ENCODE measurements at regions not wholly inside any gene's neighbourhood (a gene's known extent, or its start where the extent isn't known, plus 50 kb on each side); places are given as distances from the start of the nearest gene placed in this dataset.

GRCh38 chr7:159253657-159254056 lies 109.0 kb upstream of the VIPR2 start:
- no peak for DNase-seq

GRCh38 chr7:159250471-159250870 lies 105.8 kb upstream of the VIPR2 start:
- DNase-seq, result no peak

- DNase-seq, result no peak
Observed at GRCh38 chr7:159249671-159250070, 105.0 kb upstream of the VIPR2 start.

- no peak for DNase-seq
Observed at GRCh38 chr7:159247910-159248309, 103.2 kb upstream of the VIPR2 start.

GRCh38 chr7:159246702-159247480 lies 102.2 kb upstream of the VIPR2 start:
- DNase-seq, result no peak

- no peak for DNase-seq
Observed at GRCh38 chr7:159240962-159241361, 96.3 kb upstream of the VIPR2 start.

- no peak for DNase-seq
Observed at GRCh38 chr7:159239028-159239427, 94.4 kb upstream of the VIPR2 start.

GRCh38 chr7:159238541-159238940 lies 93.9 kb upstream of the VIPR2 start:
- no peak for DNase-seq

GRCh38 chr7:159237022-159237653 lies 92.5 kb upstream of the VIPR2 start:
- DNase-seq, result no peak

- no peak for DNase-seq
Observed at GRCh38 chr7:159231017-159231416, 86.3 kb upstream of the VIPR2 start.

- no peak for DNase-seq
Observed at GRCh38 chr7:159229683-159230475, 85.2 kb upstream of the VIPR2 start.

GRCh38 chr7:159227433-159227832 lies 82.8 kb upstream of the VIPR2 start:
- DNase-seq, result no peak

- no peak for DNase-seq
Observed at GRCh38 chr7:159226011-159226702, 81.5 kb upstream of the VIPR2 start.

GRCh38 chr7:159218607-159219006 lies 73.9 kb upstream of the VIPR2 start:
- no peak for DNase-seq

- no peak for DNase-seq
Observed at GRCh38 chr7:159218170-159218569, 73.5 kb upstream of the VIPR2 start.

- no peak for DNase-seq
Observed at GRCh38 chr7:159215076-159215475, 70.4 kb upstream of the VIPR2 start.

GRCh38 chr7:159213253-159213652 lies 68.6 kb upstream of the VIPR2 start:
- DNase-seq, result no peak

- no peak for DNase-seq
Observed at GRCh38 chr7:159212226-159212625, 67.6 kb upstream of the VIPR2 start.

GRCh38 chr7:159211540-159212182 lies 67.0 kb upstream of the VIPR2 start:
- DNase-seq, result no peak

- DNase-seq, result no peak
Observed at GRCh38 chr7:159210581-159211235, 66.0 kb upstream of the VIPR2 start.

- DNase-seq, result no peak
Observed at GRCh38 chr7:159209429-159209828, 64.8 kb upstream of the VIPR2 start.

- DNase-seq, result no peak
Observed at GRCh38 chr7:159207951-159208350, 63.3 kb upstream of the VIPR2 start.

Data from NCI-H1436 (cell line).